VCaP (cell line): ENCODE measurements at regions not wholly inside any gene's neighbourhood (a gene's known extent, or its start where the extent isn't known, plus 50 kb on each side); places are given as distances from the start of the nearest gene placed in this dataset.

Source experiments
- H3K27ac ChIP-seq: fragments of 450-650 bp; 2 replicates; pipeline ENCODE4 v1.5.1; 2017
- TF ChIP-seq, protein P1 (sequence below): fragments of 450-650 bp; conservative IDR thresholded peaks from 2 replicates; pipeline ENCODE4 v1.5.1; 2017; ENCODE audit warnings: mild to moderate bottlenecking, moderate library complexity

DNA sequence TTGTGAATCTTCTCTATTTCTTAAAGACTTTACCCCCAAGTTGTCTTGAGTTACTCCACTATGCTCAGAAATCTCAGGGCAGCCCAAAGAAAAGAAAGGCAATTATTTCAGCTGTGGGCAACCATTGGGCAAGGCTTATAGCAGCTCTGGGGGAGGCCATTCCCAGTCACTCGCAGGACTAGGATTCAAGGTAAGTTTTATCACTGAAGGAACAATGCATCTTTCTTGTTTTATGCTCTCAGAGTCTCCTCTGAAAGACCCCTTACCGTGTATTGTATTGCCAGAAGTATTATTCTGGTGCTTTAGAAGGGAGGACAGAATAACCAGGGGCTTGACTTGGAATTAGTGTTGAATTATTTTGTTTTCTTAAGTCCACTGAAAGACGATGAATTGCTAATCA lies 586.3 kb upstream of the MAP3K7 start:
- TF ChIP-seq, protein P1, sequence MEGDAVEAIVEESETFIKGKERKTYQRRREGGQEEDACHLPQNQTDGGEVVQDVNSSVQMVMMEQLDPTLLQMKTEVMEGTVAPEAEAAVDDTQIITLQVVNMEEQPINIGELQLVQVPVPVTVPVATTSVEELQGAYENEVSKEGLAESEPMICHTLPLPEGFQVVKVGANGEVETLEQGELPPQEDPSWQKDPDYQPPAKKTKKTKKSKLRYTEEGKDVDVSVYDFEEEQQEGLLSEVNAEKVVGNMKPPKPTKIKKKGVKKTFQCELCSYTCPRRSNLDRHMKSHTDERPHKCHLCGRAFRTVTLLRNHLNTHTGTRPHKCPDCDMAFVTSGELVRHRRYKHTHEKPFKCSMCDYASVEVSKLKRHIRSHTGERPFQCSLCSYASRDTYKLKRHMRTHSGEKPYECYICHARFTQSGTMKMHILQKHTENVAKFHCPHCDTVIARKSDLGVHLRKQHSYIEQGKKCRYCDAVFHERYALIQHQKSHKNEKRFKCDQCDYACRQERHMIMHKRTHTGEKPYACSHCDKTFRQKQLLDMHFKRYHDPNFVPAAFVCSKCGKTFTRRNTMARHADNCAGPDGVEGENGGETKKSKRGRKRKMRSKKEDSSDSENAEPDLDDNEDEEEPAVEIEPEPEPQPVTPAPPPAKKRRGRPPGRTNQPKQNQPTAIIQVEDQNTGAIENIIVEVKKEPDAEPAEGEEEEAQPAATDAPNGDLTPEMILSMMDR, result no peak
- H3K27ac ChIP-seq, result no peak overlapping the region

DNA sequence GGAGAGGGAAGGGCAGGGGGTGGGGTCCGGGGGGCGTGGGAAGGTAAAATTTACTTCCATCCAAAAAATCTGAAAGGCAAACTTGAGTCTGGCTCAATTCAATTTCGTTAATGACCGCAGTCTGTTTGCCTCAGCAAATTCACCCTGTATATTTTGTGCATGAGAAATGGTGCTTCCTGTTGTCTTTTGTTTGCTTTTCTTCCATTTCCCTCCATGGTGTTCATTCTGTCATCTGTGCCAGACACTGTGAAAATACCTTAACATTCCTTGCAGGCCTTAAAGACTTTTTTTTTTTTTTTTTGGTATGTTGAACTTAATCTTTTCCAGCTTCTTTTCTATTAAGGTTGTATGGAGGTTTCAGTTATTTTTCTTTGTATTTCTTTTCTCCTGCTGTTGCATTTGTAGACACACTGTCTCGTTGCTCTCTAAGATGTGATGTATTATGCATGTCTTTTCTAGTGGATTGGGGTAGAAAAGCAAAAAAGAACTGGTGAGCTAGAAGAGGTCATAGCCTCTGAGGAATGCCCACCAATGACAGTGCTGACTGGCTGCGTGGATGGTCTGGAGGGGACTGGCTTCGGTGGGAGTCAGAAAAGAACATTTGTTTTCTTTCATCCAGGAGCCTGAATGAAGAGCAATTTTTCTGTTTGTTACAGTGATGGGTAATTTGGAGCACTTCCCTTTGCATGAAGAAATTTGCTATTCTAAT lies 585.0 kb upstream of the MAP3K7 start:
- TF ChIP-seq, protein P1, result no peak
- no peak overlapping the region for H3K27ac ChIP-seq

DNA sequence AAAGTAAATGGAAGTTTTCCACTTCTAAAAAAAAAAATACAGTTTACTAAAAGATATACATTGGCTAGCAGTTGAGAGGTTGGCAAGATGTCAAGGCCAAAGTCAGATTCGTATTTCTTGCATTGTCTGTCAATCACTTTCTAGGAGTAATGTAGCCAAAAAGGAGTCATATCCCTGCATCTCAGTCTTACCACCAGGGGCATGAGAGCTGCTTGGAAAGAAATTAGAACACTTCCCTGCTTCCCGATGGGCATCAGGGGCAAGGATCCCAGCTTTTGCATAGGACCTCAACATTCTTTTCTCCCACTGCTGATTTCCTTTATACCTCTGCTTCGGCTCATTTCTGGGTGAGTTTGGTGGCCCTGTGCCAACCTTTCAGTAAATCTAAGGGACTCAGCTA lies 581.0 kb upstream of the MAP3K7 start:
- H3K27ac ChIP-seq, result no peak overlapping the region
- TF ChIP-seq, protein P1, result peak; percentile 61

DNA sequence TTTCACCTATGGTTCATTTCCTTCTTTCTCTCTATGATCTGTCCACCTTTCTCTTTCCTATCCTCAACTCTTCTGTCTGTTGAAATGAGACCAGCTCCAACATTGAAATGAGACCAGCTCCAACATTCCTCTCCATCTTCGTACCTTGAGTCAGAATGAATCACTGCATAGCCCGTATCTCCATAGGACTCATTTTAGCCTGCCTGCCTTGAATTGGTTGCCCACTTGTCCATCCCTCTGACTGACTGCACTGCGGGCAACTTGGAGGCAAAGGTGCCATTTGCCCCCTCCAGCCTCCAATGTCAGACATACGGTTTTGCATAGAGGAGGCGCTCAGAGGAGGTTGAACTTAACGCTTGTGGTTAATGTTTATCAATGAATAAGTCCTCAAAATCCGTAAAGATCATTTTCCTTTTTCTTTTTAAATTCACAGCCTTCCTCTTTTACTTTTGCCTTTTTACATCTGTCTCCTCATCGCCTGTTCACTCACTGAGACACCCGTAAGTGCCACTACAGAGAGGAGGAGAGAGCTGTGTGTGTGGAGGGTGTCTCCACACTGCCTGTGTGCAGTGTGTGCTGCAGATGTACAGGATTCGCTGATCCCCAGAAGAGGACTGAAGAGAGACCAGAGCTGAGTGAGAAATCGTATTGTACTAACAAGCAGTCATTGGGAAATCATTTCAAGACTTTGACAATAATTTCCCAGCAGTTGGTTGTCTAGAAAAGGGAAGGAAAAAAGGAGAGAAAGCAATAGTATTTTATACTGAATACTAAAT lies 579.6 kb upstream of the MAP3K7 start:
- no peak overlapping the region for H3K27ac ChIP-seq
- TF ChIP-seq, protein P1, result no peak

DNA sequence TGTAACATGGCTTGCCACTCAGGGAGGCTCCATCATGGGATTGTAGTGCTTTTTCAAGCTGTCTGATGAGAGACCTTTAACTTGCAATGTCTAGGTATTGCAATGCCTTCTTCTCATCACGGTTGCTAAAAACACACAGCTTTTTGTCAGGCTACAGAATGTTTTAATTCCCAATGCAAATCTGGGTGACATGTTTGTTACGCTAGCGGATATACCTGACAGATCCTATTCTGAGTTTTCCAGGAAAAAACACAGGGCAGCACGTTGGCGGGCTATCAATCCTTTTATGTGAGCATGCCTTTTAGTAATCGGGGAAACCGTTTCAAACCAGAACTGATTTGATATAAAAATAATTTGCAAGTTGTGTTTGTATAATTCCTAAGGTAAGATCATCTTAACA lies 577.2 kb upstream of the MAP3K7 start:
- no peak overlapping the region for H3K27ac ChIP-seq
- TF ChIP-seq, protein P1, result no peak

DNA sequence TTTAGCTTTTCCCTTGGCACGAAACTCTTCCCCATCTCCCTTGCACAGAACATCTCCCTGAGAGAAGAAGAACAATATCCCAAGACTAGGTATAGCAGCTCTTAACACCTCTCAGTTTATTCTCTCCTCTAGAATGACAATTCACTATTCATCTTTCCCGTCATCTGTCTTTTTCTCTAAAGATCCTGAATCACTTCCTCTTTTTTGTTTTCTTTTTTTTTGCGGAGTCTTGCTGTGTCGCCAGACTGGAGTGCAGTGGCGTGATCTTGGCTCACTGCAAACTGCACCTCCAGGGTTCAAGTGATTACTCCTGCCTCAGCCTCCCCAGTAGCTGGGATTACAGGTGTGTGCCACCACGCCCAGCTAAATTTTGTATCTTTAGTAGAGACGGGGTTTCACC lies 574.4 kb upstream of the MAP3K7 start:
- TF ChIP-seq, protein P1, result no peak
- H3K27ac ChIP-seq, result no peak overlapping the region

DNA sequence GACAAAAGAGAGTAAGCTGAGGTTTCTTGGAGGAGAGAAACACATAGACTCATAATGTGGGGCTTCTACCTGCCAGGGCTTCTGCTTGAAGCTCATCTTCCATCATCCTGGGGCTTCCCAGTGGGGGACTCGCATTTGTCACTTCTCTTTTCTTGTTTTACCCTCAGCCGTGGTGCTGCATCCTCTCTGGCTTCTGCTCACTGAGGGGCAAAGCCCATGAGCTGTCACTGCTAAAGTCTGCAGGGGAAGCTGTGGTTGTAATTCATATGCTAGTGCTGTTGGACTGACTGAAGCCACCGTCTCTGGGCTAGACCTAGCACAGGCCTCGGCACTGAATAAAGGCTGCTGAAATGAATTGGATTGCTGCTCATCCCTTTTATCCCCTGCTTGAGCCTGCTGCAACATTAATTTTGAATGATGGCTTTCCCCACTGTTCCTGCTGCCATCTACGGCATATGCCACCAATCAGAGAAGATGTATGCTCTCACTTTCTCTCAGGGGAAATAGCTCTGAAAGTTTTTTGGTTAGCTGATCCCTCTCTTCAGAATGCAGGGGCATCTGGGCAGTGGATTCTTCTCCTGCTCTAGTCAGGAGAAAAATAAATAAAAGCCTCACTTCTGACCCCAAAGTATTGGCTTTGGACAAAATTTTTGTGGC lies 568.4 kb upstream of the MAP3K7 start:
- H3K27ac ChIP-seq, result no peak overlapping the region

More for the DNA sequence above, 568.4 kb upstream of the MAP3K7 start:
- TF ChIP-seq, protein P1, result no peak
